GM12878 (cell line): ENCODE measurements at regions not wholly inside any gene's neighbourhood (a gene's known extent, or its start where the extent isn't known, plus 50 kb on each side); places are given as distances from the start of the nearest gene placed in this dataset.

Source experiments
- E2F8 ChIP-seq: fragments of 450-650 bp; IDR thresholded peaks from 2 replicates; pipeline ENCODE4 v1.6.1; 2018; ENCODE audit warnings: mild to moderate bottlenecking, low read depth, moderate library complexity; ENCODE audit not compliant: partially characterized antibody
- ESRRA ChIP-seq: IDR thresholded peaks from 2 replicates; pipeline ENCODE4 v1.6.1; 2012; ENCODE audit warnings: mild to moderate bottlenecking, low read length, improper control_type of control experiment
- HDGF ChIP-seq: fragments of 450-650 bp; IDR thresholded peaks from 2 replicates; pipeline ENCODE4 v1.6.1; 2016; ENCODE audit warnings: antibody characterized with exemption
- IKZF2 ChIP-seq, 2 experiments: fragments of 450-650 bp; IDR thresholded peaks; 2 replicates each; pipeline ENCODE4 v1.6.1; 2017; ENCODE audit warnings: mild to moderate bottlenecking in 2 of 2, moderate library complexity in 2 of 2
- MLLT1 ChIP-seq: fragments of 450-650 bp; IDR thresholded peaks from 2 replicates; pipeline ENCODE4 v1.6.1; 2016; ENCODE audit warnings: mild to moderate bottlenecking
- MYC ChIP-seq: IDR thresholded peaks from 2 replicates; pipeline ENCODE4 v1.6.1; 2011; ENCODE audit warnings: mild to moderate bottlenecking, low read length, moderate library complexity, inconsistent platforms; ENCODE audit not compliant: insufficient read depth, insufficient replicate concordance, insufficient read length, severe bottlenecking
- NFXL1 ChIP-seq: fragments of 450-650 bp; IDR thresholded peaks from 2 replicates; pipeline ENCODE4 v1.6.1; 2017; ENCODE audit warnings: antibody characterized with exemption, mild to moderate bottlenecking, borderline replicate concordance
- PRDM15 ChIP-seq: fragments of 450-650 bp; formaldehyde crosslinking; IDR thresholded peaks from 2 replicates; pipeline ENCODE4 v1.4.0; 2020; ENCODE audit warnings: mild to moderate bottlenecking, moderate library complexity
- REST ChIP-seq: IDR thresholded peaks from 2 replicates; pipeline ENCODE4 v1.6.1; 2012; ENCODE audit warnings: mild to moderate bottlenecking, low read depth, low read length
- SIN3A ChIP-seq: IDR thresholded peaks from 2 replicates; pipeline ENCODE4 v1.6.1; 2012; ENCODE audit warnings: low read depth, low read length, improper control_type of control experiment
- TCF12 ChIP-seq: IDR thresholded peaks from 2 replicates; pipeline ENCODE4 v1.6.1; 2011; ENCODE audit warnings: low read depth, mild to moderate bottlenecking, low read length
- ZBTB11 ChIP-seq: fragments of 450-650 bp; formaldehyde crosslinking; IDR thresholded peaks from 2 replicates; pipeline ENCODE4 v1.5.0; 2022; ENCODE audit warnings: mild to moderate bottlenecking, missing genetic modification characterization
- ZNF217 ChIP-seq: fragments of 450-650 bp; IDR thresholded peaks from 2 replicates; pipeline ENCODE4 v1.6.1; 2017; ENCODE audit warnings: antibody characterized with exemption, mild to moderate bottlenecking
- ZNF274 ChIP-seq: IDR thresholded peaks from one replicate; pipeline ENCODE4 v1.8.0; 2011; ENCODE audit not compliant: insufficient read length, insufficient read depth
- ZNF384 ChIP-seq: IDR thresholded peaks from 2 replicates; pipeline ENCODE4 v1.6.1; 2012; ENCODE audit warnings: low read depth, mild to moderate bottlenecking, low read length, improper control_type of control experiment, borderline replicate concordance
- ZZZ3 ChIP-seq: IDR thresholded peaks from 2 replicates; pipeline ENCODE4 v1.6.1; 2011; ENCODE audit warnings: low read depth; ENCODE audit not compliant: control insufficient read depth, insufficient read length

- TF ChIP-seq E2F8: no peak
- TF ChIP-seq MLLT1: peak; percentile 64
- TF ChIP-seq ZNF274: no peak
- TF ChIP-seq IKZF2 (IDR thresholded peaks at IDR 0.05): peak; percentile 85 to 92
- no peak for TF ChIP-seq SIN3A
- TF ChIP-seq ZNF384: no peak
- TF ChIP-seq REST: no peak
- TF ChIP-seq MYC: no peak
- TF ChIP-seq ESRRA: no peak
- TF ChIP-seq ZNF217: peak; percentile 94
- no peak for TF ChIP-seq NFXL1
- no peak for TF ChIP-seq ZBTB11 (CRISPR knock-in tag)
- 0 out of 2 replicates have a peak, but pooled peaks have one; percentile 39 for TF ChIP-seq TCF12
- no peak for TF ChIP-seq PRDM15 (CRISPR knock-in tag)
- TF ChIP-seq ZZZ3: no peak
- TF ChIP-seq HDGF: no peak
These were observed 1231.7 kb upstream of the ZEB2 start (continued) for GRCh38 chr2:145751629-145752028.
